Liver (tissue), 2 donors: ENCODE measurements at regions not wholly inside any gene's neighbourhood (a gene's known extent, or its start where the extent isn't known, plus 50 kb on each side); places are given as distances from the start of the nearest gene placed in this dataset.

ENCODE experiments used
- RXRA ChIP-seq, 2 donors: IDR thresholded peaks; 2 replicates each; pipeline ENCODE4 v1.6.1; 2017 to 2018; ENCODE audit warnings: antibody characterized with exemption in 2 of 2, mild to moderate bottlenecking in 1 of 2
- TF ChIP-seq, protein P1 (sequence below): IDR thresholded peaks from 2 replicates; pipeline ENCODE4 v1.6.1; 2016; ENCODE audit warnings: antibody characterized with exemption, mild to moderate bottlenecking
- donor health status: healthy.

DNA sequence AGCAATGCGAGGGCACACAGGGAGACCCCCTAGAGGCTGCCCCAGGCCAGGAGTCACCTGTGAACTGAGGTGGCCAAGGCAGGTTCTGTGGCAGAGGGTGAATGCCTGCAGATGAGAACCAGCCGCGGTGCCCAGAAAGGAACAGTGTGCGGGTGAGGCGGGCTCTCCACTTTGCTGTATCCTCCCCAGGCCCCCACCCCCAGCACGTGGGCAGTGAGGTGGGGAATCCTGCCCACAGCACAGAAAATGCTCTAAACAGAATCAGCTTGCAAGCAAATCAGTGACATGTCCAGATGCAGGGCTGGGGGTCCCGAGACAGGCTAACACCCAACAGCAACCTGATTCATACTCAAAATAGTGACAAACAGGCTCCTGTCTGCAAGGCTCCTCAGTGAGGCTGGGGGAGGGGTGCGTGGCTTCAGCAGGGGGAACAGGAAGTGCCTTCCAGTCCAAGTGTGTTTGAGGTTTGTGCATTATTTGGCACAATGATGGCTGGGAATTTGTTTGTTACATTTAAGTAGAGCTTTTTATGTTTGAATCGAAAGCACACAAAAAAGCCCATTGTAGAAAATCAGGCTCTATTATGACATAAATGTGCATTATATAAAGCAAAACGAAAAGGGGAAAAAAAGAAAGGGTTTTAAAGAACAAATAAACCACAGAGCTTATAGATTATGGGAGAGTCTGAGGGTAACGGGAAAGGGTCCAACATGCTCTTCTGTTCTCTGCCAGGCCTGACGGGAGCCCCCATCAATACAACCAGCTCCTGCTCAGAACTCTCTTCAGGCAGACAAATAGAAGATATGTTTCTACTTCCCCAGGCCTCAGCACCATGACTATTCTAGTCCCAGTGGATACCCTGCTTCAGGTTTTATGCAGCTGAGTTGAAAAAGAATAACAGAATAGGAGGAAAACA lies 201.3 kb downstream of the HSD17B3 start:
- TF ChIP-seq, protein P1, sequence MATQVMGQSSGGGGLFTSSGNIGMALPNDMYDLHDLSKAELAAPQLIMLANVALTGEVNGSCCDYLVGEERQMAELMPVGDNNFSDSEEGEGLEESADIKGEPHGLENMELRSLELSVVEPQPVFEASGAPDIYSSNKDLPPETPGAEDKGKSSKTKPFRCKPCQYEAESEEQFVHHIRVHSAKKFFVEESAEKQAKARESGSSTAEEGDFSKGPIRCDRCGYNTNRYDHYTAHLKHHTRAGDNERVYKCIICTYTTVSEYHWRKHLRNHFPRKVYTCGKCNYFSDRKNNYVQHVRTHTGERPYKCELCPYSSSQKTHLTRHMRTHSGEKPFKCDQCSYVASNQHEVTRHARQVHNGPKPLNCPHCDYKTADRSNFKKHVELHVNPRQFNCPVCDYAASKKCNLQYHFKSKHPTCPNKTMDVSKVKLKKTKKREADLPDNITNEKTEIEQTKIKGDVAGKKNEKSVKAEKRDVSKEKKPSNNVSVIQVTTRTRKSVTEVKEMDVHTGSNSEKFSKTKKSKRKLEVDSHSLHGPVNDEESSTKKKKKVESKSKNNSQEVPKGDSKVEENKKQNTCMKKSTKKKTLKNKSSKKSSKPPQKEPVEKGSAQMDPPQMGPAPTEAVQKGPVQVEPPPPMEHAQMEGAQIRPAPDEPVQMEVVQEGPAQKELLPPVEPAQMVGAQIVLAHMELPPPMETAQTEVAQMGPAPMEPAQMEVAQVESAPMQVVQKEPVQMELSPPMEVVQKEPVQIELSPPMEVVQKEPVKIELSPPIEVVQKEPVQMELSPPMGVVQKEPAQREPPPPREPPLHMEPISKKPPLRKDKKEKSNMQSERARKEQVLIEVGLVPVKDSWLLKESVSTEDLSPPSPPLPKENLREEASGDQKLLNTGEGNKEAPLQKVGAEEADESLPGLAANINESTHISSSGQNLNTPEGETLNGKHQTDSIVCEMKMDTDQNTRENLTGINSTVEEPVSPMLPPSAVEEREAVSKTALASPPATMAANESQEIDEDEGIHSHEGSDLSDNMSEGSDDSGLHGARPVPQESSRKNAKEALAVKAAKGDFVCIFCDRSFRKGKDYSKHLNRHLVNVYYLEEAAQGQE = no peak
- no peak for TF ChIP-seq RXRA (IDR thresholded peaks at IDR 0.05)
